K562 (cell line): ENCODE measurements at regions not wholly inside any gene's neighbourhood (a gene's known extent, or its start where the extent isn't known, plus 50 kb on each side); places are given as distances from the start of the nearest gene placed in this dataset.

ENCODE experiments used
- ARID3A ChIP-seq: IDR thresholded peaks from 2 replicates; pipeline ENCODE4 v1.6.1; 2012; ENCODE audit warnings: low read depth, low read length, improper control_type of control experiment, borderline replicate concordance
- ARID3B ChIP-seq: fragments of 250-450 bp; sonication (Bioruptor Pico); IDR thresholded peaks from 2 replicates; pipeline ENCODE4 v1.4.0; 2020; ENCODE audit warnings: borderline replicate concordance
- EP400 ChIP-seq: fragments of 450-650 bp; IDR thresholded peaks from 2 replicates; pipeline ENCODE4 v1.6.1; 2017; ENCODE audit warnings: antibody characterized with exemption, mild to moderate bottlenecking, moderate library complexity
- HDAC2 ChIP-seq: fragments of 450-650 bp; IDR thresholded peaks from 2 replicates; pipeline ENCODE4 v1.6.1; 2016; ENCODE audit warnings: mild to moderate bottlenecking
- HDAC6 ChIP-seq: IDR thresholded peaks from 2 replicates; pipeline ENCODE4 v1.6.1; 2012; ENCODE audit warnings: low read depth, mild to moderate bottlenecking, control low read depth, inconsistent platforms, low read length, moderate library complexity
- HDAC8 ChIP-seq: fragments of 450-650 bp; IDR thresholded peaks from 2 replicates; pipeline ENCODE4 v1.6.1; 2016; ENCODE audit warnings: mild to moderate bottlenecking, missing genetic modification characterization, moderate library complexity, missing compliant biosample characterization
- IFI16 ChIP-seq: fragments of 250-450 bp; sonication (Bioruptor Pico); IDR thresholded peaks from 2 replicates; pipeline ENCODE4 v2.1.2; 2022; ENCODE audit warnings: mild to moderate bottlenecking, inconsistent platforms
- KDM1A ChIP-seq, 2 experiments: fragments of 450-650 bp; IDR thresholded peaks; 2 replicates each; pipeline ENCODE4 v1.6.1; 2016; ENCODE audit warnings: mild to moderate bottlenecking in 2 of 2
- KLF1 ChIP-seq: fragments of 450-650 bp; IDR thresholded peaks from 2 replicates; pipeline ENCODE4 v1.6.1; 2016; ENCODE audit warnings: missing genetic modification characterization, missing compliant biosample characterization
- NRF1 ChIP-seq, 2 experiments: fragments of 450-650 bp; IDR thresholded peaks in 1 of 2; conservative IDR thresholded peaks in 1 of 2; 2 replicates each; pipeline ENCODE4 v1.6.1; 2014; ENCODE audit warnings: mild to moderate bottlenecking in 2 of 2
- PBX2 ChIP-seq, 2 experiments: IDR thresholded peaks in 1 of 2; conservative IDR thresholded peaks in 1 of 2; 2 replicates each; pipeline ENCODE4 v1.6.1; 2016; ENCODE audit warnings: low read depth in 2 of 2, mild to moderate bottlenecking in 1 of 2, missing compliant biosample characterization in 1 of 2, missing genetic modification characterization in 1 of 2, moderate library complexity in 1 of 2
- PKNOX1 ChIP-seq: fragments of 450-650 bp; IDR thresholded peaks from 2 replicates; pipeline ENCODE4 v1.6.1; 2016
- RBFOX2 ChIP-seq: fragments of 200-400 bp; formaldehyde crosslinking; IDR thresholded peaks from 2 replicates; pipeline ENCODE4 v1.6.1; 2017; ENCODE audit warnings: low read depth, mild to moderate bottlenecking, low read length, moderate library complexity
- TAF9B ChIP-seq: fragments of 450-650 bp; IDR thresholded peaks from 2 replicates; pipeline ENCODE4 v1.6.1; 2018; ENCODE audit warnings: mild to moderate bottlenecking; ENCODE audit not compliant: partially characterized antibody
- ZC3H11A ChIP-seq: IDR thresholded peaks from 2 replicates; pipeline ENCODE4 v1.6.1; 2012; ENCODE audit warnings: low read depth, low read length, improper control_type of control experiment
- ZMIZ1 ChIP-seq, 2 experiments: fragments of 150-350 bp in 1 of 2; IDR thresholded peaks; 2 replicates each; pipeline ENCODE4 v1.6.1; 2012 to 2016; ENCODE audit warnings: low read depth in 2 of 2, low read length in 2 of 2, mild to moderate bottlenecking in 1 of 2, moderate library complexity in 1 of 2
- ZNF143 ChIP-seq: sonication (generic); formaldehyde crosslinking; IDR thresholded peaks from 2 replicates; pipeline ENCODE4 v1.9.0; 2022; ENCODE audit warnings: mild to moderate bottlenecking, missing genetic modification reagents
- ZNF165 ChIP-seq: fragments of 250-450 bp; sonication (Bioruptor Pico); IDR thresholded peaks from 2 replicates; pipeline ENCODE4 v1.4.0; 2020; ENCODE audit warnings: borderline replicate concordance

GRCh38 chr1:244354810-244355278 is 96.9 kb downstream of the ADSS2 start (continued):
- peak; percentile 84 for TF ChIP-seq HDAC2
- no peak for TF ChIP-seq ZC3H11A
- no peak for TF ChIP-seq PBX2 (CRISPR knock-in tag; IDR thresholded peaks at IDR 0.05; ENCODE audit: low read depth)
- TF ChIP-seq PBX2 (tag; conservative IDR thresholded peaks at IDR 0.05; ENCODE audit: low read depth) = peak; percentile 98
- TF ChIP-seq PKNOX1 = peak; percentile 87
- 0 out of 2 replicates have a peak, but pooled peaks have one; percentile 18 for TF ChIP-seq HDAC8
- TF ChIP-seq ZMIZ1 (IDR thresholded peaks at IDR 0.05; ENCODE audit: low read depth in 2 of 2, low read length in 2 of 2) = peak in 1 of 2 experiments; percentile 90; a peak in 2 of 4 replicates
- no peak for TF ChIP-seq IFI16 (CRISPR knock-in tag)
- TF ChIP-seq KLF1 (tag) = no peak
- TF ChIP-seq NRF1 (conservative IDR thresholded peaks at IDR 0.05 in 1 of 2, IDR thresholded peaks at IDR 0.05 in 1 of 2) = no peak
- peak; percentile 99 for TF ChIP-seq KDM1A (IDR thresholded peaks at IDR 0.05)
- TF ChIP-seq ARID3B (CRISPR knock-in tag) = no peak
- peak; percentile 31; the same call in 1 of the 2 replicates for TF ChIP-seq EP400
- no peak for TF ChIP-seq RBFOX2
- no peak for TF ChIP-seq ZNF165 (CRISPR knock-in tag)
- no peak for TF ChIP-seq ZNF143 (CRISPR knock-in tag)
- TF ChIP-seq ARID3A = peak; percentile 87; the same call in 1 of the 2 replicates
- peak; percentile 38 for TF ChIP-seq TAF9B
- TF ChIP-seq HDAC6 = no peak
